ENCODE measurements at regions not wholly inside any gene's neighbourhood (a gene's known extent, or its start where the extent isn't known, plus 50 kb on each side); places are given as distances from the start of the nearest gene placed in this dataset.
"Not testable (repeated sequence)": the region's sequence is repeated elsewhere in the genome, so short reads cannot be mapped to it uniquely, and the experiment has no call there.

DNA sequence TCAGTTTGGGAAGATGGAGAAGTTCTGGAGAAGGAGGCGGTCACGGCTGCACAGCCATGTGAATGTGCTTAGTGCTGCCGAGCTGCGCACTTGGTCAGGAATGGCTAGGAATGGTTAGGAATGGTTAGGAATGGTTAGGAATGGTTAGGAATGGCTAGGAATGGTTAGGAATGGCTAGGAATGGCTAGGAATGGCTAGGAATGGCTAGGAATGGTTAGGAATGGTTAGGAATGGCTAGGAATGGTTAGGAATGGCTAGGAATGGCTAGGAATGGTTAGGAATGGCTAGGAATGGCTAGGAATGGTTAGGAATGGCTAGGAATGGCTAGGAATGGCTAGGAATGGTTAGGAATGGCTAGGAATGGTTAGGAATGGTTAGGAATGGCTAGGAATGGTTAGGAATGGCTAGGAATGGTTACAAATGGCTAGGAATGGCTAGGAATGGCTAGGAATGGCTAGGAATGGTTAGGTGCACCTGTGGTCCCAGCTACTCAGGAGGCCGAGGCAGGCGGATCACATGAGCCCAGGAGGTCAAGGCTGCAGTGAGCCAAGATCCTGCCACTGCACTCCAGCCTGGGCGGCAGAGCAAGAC lies 94.7 kb upstream of the PPP1R26 start:
- TF ChIP-seq, protein P1, sequence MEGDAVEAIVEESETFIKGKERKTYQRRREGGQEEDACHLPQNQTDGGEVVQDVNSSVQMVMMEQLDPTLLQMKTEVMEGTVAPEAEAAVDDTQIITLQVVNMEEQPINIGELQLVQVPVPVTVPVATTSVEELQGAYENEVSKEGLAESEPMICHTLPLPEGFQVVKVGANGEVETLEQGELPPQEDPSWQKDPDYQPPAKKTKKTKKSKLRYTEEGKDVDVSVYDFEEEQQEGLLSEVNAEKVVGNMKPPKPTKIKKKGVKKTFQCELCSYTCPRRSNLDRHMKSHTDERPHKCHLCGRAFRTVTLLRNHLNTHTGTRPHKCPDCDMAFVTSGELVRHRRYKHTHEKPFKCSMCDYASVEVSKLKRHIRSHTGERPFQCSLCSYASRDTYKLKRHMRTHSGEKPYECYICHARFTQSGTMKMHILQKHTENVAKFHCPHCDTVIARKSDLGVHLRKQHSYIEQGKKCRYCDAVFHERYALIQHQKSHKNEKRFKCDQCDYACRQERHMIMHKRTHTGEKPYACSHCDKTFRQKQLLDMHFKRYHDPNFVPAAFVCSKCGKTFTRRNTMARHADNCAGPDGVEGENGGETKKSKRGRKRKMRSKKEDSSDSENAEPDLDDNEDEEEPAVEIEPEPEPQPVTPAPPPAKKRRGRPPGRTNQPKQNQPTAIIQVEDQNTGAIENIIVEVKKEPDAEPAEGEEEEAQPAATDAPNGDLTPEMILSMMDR (IDR thresholded peaks at IDR 0.05), result not testable (repeated sequence)
- not testable (repeated sequence) for TF ChIP-seq EP300 (IDR thresholded peaks at IDR 0.05)
